GM18870 (cell line): ENCODE measurements at regions not wholly inside any gene's neighbourhood (a gene's known extent, or its start where the extent isn't known, plus 50 kb on each side); places are given as distances from the start of the nearest gene placed in this dataset.
"Not testable (repeated sequence)": the region's sequence is repeated elsewhere in the genome, so short reads cannot be mapped to it uniquely, and the experiment has no call there.

Experiments used
- ATAC-seq: cut with Tn5 transposase; IDR thresholded peaks from one replicate; pipeline ENCODE4 v1.9.1; 2021; ENCODE audit warnings: moderate library complexity; ENCODE audit not compliant: unreplicated experiment

- ATAC-seq = no peak
These were observed 474.3 kb downstream of the FAT4 start for GRCh38 chr4:125789023-125789422.

GRCh38 chr4:125791896-125792295, 477.1 kb downstream of the FAT4 start:
- no peak for ATAC-seq

GRCh38 chr4:125794989-125795388, 480.2 kb downstream of the FAT4 start:
- no peak for ATAC-seq

GRCh38 chr4:125796138-125796537, 481.4 kb downstream of the FAT4 start:
- no peak for ATAC-seq

- not testable (repeated sequence) for ATAC-seq
These were observed 482.9 kb downstream of the FAT4 start for GRCh38 chr4:125797621-125798020.

- ATAC-seq = no peak
These were observed 486.6 kb downstream of the FAT4 start for GRCh38 chr4:125801373-125801772.

GRCh38 chr4:125801924-125802323, 487.2 kb downstream of the FAT4 start:
- ATAC-seq = no peak

GRCh38 chr4:125808022-125808421, 493.3 kb downstream of the FAT4 start:
- ATAC-seq = no peak

GRCh38 chr4:125808570-125808969, 493.8 kb downstream of the FAT4 start:
- ATAC-seq = no peak

- ATAC-seq = no peak
These were observed 497.1 kb downstream of the FAT4 start for GRCh38 chr4:125811892-125812291.

GRCh38 chr4:125826801-125827695, 512.3 kb downstream of the FAT4 start:
- ATAC-seq = no peak

GRCh38 chr4:125827696-125828052, 512.9 kb downstream of the FAT4 start:
- ATAC-seq = no peak

- ATAC-seq = no peak
These were observed 513.6 kb downstream of the FAT4 start for GRCh38 chr4:125828346-125828745.

- no peak for ATAC-seq
These were observed 517.4 kb downstream of the FAT4 start for GRCh38 chr4:125832161-125832560.

- ATAC-seq = no peak
These were observed 521.9 kb downstream of the FAT4 start for GRCh38 chr4:125836597-125837195.

- ATAC-seq = no peak
These were observed 522.9 kb downstream of the FAT4 start for GRCh38 chr4:125837493-125838201.

- ATAC-seq = no peak
These were observed 523.4 kb downstream of the FAT4 start for GRCh38 chr4:125838202-125838601.

- ATAC-seq = no peak
These were observed 524.2 kb downstream of the FAT4 start for GRCh38 chr4:125838924-125839323.

- ATAC-seq = no peak
These were observed 529.2 kb downstream of the FAT4 start for GRCh38 chr4:125843947-125844346.

GRCh38 chr4:125847518-125847917, 532.8 kb downstream of the FAT4 start:
- ATAC-seq = no peak

- no peak for ATAC-seq
These were observed 535.1 kb downstream of the FAT4 start for GRCh38 chr4:125849869-125850268.
